T-helper 1 cell treated with Interleukin-12 subunit alpha and Interleukin-12 subunit beta and Interleukin-4 antibody, amounts not matched to agents 30 μg/mL and 1 μg/mL, for 36 hours (primary cell): ENCODE measurements at regions not wholly inside any gene's neighbourhood (a gene's known extent, or its start where the extent isn't known, plus 50 kb on each side); places are given as distances from the start of the nearest gene placed in this dataset.

Experiments
- H3K27ac Mint-ChIP-seq: one replicate; pipeline ENCODE4 v1.8.0; 2021; ENCODE audit warnings: mild to moderate bottlenecking, mixed read lengths
- H3K27me3 Mint-ChIP-seq: one replicate; pipeline ENCODE4 v1.8.0; 2021; ENCODE audit warnings: low read depth, mixed read lengths
- H3K36me3 Mint-ChIP-seq: one replicate; pipeline ENCODE4 v1.8.0; 2021; ENCODE audit warnings: low read depth, mixed read lengths
- H3K4me1 Mint-ChIP-seq: one replicate; pipeline ENCODE4 v1.8.0; 2021; ENCODE audit warnings: low read depth, mixed read lengths
- H3K4me3 Mint-ChIP-seq: one replicate; pipeline ENCODE4 v1.8.0; 2021; ENCODE audit warnings: mild to moderate bottlenecking, moderate library complexity, mixed read lengths
- H3K9me3 Mint-ChIP-seq: one replicate; pipeline ENCODE4 v1.8.0; 2021; ENCODE audit warnings: mixed read lengths

DNA sequence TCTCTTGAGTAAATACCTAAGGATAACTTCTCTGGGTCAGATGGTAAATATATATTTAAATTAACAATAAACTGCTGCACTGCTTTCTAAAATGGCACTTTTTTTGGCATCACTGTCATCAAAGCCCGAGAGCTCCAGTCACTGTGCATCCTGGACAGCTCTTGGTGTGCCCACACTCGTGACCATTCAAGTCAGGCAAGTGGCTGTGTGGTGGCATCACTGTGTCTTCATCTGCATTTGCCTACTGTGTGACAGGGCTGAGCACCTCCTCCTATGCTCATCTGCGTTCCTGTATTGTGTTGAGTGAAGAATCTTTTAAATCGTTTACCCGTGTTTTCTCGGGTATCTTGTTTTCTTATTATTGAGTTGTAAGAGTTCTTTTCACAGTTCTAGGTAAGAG, 568.1 kb upstream of the SALL3 start:
- Mint-ChIP-seq H3K27me3 (peaks cover 10% of the 10 kb centered on the region), H3K36me3 (no peaks in the 10 kb centered on the region), H3K9me3 (no peaks in the 10 kb centered on the region), H3K27ac (no peak overlapping the region), H3K4me1 (peaks cover 8% of the 10 kb centered on the region), H3K4me3 (no peak overlapping the region)

GRCh38 chr18:78414302-78414701, 565.3 kb upstream of the SALL3 start:
- Mint-ChIP-seq H3K4me1 (no peaks in the 10 kb centered on the region), H3K27me3 (no peaks in the 10 kb centered on the region), H3K9me3 (no peaks in the 10 kb centered on the region), H3K4me3 (no peak overlapping the region), H3K36me3 (no peaks in the 10 kb centered on the region), H3K27ac (no peak overlapping the region)

DNA sequence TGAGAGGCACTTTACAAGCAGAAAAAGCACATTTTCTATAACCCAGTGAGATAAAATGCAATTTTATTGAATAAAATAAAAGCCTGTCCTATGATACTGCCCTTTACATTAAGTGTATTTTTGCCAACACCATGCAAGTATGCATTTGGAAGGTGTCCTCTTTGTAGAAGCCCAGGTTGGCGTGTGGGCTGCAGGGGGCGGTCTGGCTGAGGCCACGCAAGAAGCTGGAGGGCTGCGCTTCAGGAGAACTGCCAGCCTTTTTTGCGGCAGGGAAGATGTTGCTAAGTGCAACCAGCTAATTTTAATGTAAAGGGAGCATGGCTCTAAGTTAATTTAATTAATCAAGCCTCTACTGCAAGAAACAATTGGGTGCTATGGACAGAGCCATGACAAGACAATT, 562.8 kb upstream of the SALL3 start:
- Mint-ChIP-seq H3K27me3 (no peaks in the 10 kb centered on the region), H3K9me3 (no peaks in the 10 kb centered on the region), H3K36me3 (no peaks in the 10 kb centered on the region), H3K27ac (no peak overlapping the region), H3K4me3 (no peak overlapping the region), H3K4me1 (no peaks in the 10 kb centered on the region)

GRCh38 chr18:78418379-78418778, 561.2 kb upstream of the SALL3 start:
- Mint-ChIP-seq H3K27ac (no peak overlapping the region), H3K36me3 (no peaks in the 10 kb centered on the region), H3K27me3 (no peaks in the 10 kb centered on the region)

DNA sequence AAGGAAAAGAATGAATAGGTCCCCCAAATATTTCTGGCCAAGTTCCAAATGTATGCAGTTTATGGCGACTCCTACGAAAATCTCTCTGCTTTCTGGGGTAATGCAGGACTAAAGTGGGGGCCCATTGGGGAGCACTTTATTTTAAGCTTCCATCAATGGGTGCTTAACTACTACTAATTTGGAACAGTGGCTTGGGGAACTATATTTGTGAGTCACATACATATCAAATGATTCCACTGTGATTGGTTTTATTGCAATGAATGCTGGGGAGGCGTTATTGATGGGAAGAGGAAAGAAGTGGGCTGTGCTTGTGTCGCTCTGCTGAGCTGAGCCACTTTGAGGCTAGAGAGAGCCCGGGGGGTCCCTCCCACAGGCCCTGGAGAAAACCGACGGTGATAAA, 560.4 kb upstream of the SALL3 start:
- Mint-ChIP-seq H3K36me3 (no peaks in the 10 kb centered on the region), H3K4me3 (no peak overlapping the region), H3K9me3 (no peaks in the 10 kb centered on the region), H3K4me1 (no peaks in the 10 kb centered on the region), H3K27ac (no peak overlapping the region), H3K27me3 (no peaks in the 10 kb centered on the region)

More at GRCh38 chr18:78418379-78418778, 561.2 kb upstream of the SALL3 start:
- no peaks in the 10 kb centered on the region for H3K9me3 Mint-ChIP-seq
- no peaks in the 10 kb centered on the region for H3K4me1 Mint-ChIP-seq
- H3K4me3 Mint-ChIP-seq, result no peak overlapping the region

DNA sequence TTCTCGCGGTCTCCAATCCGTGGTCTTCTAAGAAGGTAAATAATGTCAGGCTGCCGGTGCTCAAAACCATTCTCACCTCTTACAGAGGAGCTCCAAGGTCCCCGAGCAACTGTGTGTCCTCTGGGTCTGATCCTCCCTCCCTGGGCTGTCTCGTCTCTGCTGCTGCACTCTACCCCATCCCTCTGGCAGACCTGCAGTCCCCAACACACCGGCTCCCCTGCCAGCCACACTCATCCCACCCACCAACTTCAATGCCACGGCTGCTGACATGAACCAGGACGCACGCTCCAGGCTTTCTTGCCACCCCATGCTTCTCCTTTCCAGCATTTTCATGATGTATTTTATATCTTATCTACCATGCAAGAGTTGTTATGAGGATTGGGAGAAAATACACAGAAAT, 559.5 kb upstream of the SALL3 start:
- Mint-ChIP-seq H3K36me3 (no peaks in the 10 kb centered on the region), H3K27me3 (no peaks in the 10 kb centered on the region), H3K9me3 (no peaks in the 10 kb centered on the region), H3K4me3 (no peak overlapping the region), H3K4me1 (no peaks in the 10 kb centered on the region), H3K27ac (no peak overlapping the region)

DNA sequence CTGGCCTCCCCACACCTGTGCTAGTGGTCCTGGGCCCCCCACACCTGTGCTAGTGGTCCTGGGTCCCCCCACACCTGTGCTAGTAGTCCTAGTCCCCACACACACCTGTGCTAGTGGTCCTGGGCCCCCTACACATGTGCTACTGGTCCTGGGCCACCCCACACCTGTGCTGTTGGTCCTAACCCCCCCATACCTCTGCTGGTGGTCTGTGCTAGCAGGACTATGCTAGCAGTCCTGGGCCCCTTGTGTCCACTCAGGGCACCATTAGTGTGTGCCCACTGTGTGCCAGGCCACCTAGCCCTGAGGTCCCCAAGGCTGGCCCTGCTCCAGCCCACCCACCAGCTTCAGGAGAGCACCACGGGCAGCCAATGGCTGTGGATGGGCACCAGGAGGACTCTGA, 558.2 kb upstream of the SALL3 start:
- no peaks in the 10 kb centered on the region for H3K9me3 Mint-ChIP-seq
- H3K4me3 Mint-ChIP-seq, result no peak overlapping the region
- no peak overlapping the region for H3K27ac Mint-ChIP-seq
- H3K36me3 Mint-ChIP-seq, result no peaks in the 10 kb centered on the region
- no peaks in the 10 kb centered on the region for H3K4me1 Mint-ChIP-seq
- no peaks in the 10 kb centered on the region for H3K27me3 Mint-ChIP-seq

- Mint-ChIP-seq H3K27me3 (no peaks in the 10 kb centered on the region), H3K27ac (no peak overlapping the region), H3K4me1 (no peaks in the 10 kb centered on the region), H3K9me3 (no peaks in the 10 kb centered on the region), H3K36me3 (no peaks in the 10 kb centered on the region), H3K4me3 (no peak overlapping the region)
These were observed 557.3 kb upstream of the SALL3 start for GRCh38 chr18:78422336-78422735.

GRCh38 chr18:78423811-78424210, 555.8 kb upstream of the SALL3 start:
- H3K9me3 Mint-ChIP-seq, result no peaks in the 10 kb centered on the region
- H3K36me3 Mint-ChIP-seq, result no peaks in the 10 kb centered on the region
- H3K27me3 Mint-ChIP-seq, result no peaks in the 10 kb centered on the region
- no peaks in the 10 kb centered on the region for H3K4me1 Mint-ChIP-seq
- H3K4me3 Mint-ChIP-seq, result no peak overlapping the region
- no peak overlapping the region for H3K27ac Mint-ChIP-seq

DNA sequence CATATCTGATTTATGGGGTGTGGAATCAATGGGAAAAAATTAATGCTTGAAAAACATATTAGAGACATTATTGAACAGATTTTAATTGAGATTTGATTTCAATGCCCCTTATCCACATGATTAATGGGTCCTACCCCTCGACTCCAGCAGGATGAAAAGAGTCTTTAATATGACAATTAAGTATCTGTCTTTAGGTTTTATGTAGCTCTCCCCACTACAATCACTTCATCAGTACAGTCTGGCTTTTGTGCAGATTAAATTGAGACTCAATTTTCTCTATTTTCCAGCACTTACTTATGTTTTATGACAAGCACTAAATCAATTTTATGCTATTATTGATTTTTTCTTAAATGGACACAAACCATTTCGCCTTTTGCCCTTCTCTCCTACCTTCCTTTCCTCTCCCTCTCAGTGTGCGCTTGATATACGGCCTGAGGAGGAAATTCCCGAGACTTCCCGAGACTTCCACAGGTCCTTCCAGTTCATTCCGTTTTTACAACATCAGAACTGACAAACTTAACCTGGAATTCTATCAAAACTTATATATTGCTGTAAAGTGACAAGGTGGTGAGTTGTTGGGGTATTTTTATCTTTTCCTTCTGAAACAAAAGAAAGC, 555.1 kb upstream of the SALL3 start:
- Mint-ChIP-seq H3K4me3 (no peak overlapping the region), H3K9me3 (no peaks in the 10 kb centered on the region), H3K27ac (no peak overlapping the region), H3K4me1 (no peaks in the 10 kb centered on the region), H3K36me3 (no peaks in the 10 kb centered on the region), H3K27me3 (no peaks in the 10 kb centered on the region)

- Mint-ChIP-seq H3K36me3 (no peaks in the 10 kb centered on the region), H3K4me1 (no peaks in the 10 kb centered on the region), H3K9me3 (no peaks in the 10 kb centered on the region), H3K4me3 (no peak overlapping the region), H3K27ac (no peak overlapping the region), H3K27me3 (no peaks in the 10 kb centered on the region)
These were observed 554.6 kb upstream of the SALL3 start for GRCh38 chr18:78425019-78425412.

- no peak overlapping the region for H3K4me3 Mint-ChIP-seq
- H3K4me1 Mint-ChIP-seq, result no peaks in the 10 kb centered on the region
- peaks cover under 1% of the 10 kb centered on the region for H3K9me3 Mint-ChIP-seq
- H3K36me3 Mint-ChIP-seq, result no peaks in the 10 kb centered on the region
- no peaks in the 10 kb centered on the region for H3K27me3 Mint-ChIP-seq
- no peak overlapping the region for H3K27ac Mint-ChIP-seq
These were observed 552.5 kb upstream of the SALL3 start for GRCh38 chr18:78427081-78427480.

DNA sequence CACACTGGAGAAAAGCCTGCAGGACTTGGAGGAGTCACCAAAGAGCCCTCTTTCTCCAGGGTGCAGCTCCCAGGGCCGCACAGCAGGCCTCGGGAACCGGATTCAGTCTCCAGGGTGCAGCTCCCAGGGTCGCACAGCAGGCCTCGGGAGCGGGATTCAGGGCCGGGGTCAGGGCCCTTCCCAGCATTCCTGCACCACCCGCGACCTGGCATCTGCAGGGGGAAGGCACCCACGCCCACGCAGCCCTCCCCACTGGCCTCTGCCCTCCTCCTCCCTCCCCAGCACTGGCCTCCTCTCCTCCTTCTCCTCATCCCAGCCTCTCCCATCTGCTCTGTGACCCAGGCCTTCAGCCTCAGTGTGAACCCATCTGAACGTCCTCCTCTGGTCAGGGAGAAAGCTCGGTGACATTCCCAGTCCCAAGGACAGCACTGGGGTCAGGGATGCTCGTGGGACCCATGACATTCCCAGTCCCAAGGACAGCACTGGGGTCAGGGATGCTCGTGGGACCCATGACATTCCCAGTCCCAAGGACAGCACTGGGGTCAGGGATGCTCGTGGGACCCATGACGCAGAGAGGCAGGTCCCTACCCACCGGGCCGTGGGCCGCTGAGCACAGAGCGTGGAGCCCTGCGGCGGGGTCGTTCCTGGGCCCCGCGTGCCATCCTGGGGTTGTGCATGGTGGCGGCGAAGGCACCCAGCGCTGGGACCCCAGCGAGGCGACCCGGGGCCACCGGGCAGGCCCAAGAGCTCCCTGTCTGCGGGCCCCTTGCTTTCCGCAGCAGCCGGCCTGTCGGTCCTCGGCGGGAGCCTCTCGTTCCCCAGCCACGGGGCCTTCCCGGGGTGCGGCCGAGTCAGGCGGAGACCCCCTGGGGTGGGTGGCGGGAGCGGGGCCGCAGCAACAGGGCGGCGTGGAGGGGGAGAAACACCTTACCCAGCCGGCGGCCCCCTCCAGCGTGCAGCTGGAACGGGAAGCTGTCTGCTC, 550.2 kb upstream of the SALL3 start:
- Mint-ChIP-seq H3K27ac (no peak overlapping the region), H3K36me3 (no peaks in the 10 kb centered on the region), H3K9me3 (peaks cover 12% of the 10 kb centered on the region), H3K4me3 (no peak overlapping the region), H3K4me1 (no peaks in the 10 kb centered on the region), H3K27me3 (no peaks in the 10 kb centered on the region)

GRCh38 chr18:78430131-78430758, 549.4 kb upstream of the SALL3 start:
- no peak overlapping the region for H3K27ac Mint-ChIP-seq
- H3K36me3 Mint-ChIP-seq, result no peaks in the 10 kb centered on the region
- no peaks in the 10 kb centered on the region for H3K4me1 Mint-ChIP-seq
- H3K27me3 Mint-ChIP-seq, result no peaks in the 10 kb centered on the region
- peaks cover 17% of the 10 kb centered on the region for H3K9me3 Mint-ChIP-seq
- H3K4me3 Mint-ChIP-seq, result no peak overlapping the region

DNA sequence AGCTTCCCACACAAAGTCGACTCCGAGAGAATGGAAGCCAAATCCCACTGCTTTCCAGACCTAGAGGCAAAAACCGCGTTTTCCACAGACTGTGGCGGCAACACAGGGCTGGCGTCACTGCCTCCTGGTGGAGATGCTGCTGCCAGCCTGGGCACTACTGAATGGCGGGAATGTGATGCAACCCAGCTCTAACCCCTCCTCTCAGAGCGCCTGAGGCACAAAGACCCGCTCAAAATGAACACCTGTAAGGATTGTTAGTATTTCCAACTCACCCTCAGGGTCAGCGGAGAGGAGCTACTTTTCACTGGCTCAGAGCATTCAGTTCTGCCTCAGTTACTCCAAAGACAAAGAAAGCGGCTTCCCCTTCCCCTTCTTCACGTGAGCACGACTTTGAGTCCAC, 548.0 kb upstream of the SALL3 start:
- H3K4me3 Mint-ChIP-seq, result no peak overlapping the region
- H3K9me3 Mint-ChIP-seq, result peaks cover 23% of the 10 kb centered on the region
- H3K4me1 Mint-ChIP-seq, result no peaks in the 10 kb centered on the region
- no peaks in the 10 kb centered on the region for H3K36me3 Mint-ChIP-seq
- H3K27me3 Mint-ChIP-seq, result no peaks in the 10 kb centered on the region
- H3K27ac Mint-ChIP-seq, result no peak overlapping the region
